ENCODE measurements at regions not wholly inside any gene's neighbourhood (a gene's known extent, or its start where the extent isn't known, plus 50 kb on each side); places are given as distances from the start of the nearest gene placed in this dataset.

DNA sequence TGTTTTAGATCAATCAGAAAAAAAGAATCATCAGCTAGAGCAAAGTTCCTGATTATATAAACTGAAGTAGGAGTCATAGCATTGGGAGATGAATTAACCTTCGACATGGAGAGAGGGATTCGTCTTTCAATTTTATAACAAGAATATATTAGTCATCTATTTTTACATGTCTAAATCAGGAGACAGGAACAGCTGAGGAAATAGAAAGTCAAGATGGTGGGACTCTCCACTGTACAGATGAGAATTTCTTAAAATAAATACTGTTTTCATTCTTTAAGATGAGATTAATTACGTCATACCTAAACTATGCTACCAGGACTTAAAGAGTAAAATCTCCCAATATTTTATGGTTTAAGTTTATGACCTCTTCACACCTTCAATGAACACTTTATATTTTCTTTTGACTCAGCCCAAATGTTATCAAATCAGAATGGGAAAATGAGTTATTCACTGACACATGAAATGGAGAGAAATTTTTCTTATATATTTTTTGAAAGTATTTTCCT, 1137.7 kb downstream of the EPHA7 start:
- Histone ChIP-seq H3K4me1 (0 out of 20 replicates have a peak, but pooled peaks cover 0 to 5% (median 0%) of the 10 kb centered on the region in 10 experiments), H3K27me3 (no peaks in the 10 kb centered on the region), H3K4me3 (no peak overlapping the region), H3K9ac (no peak overlapping the region), H3K36me3 (no peaks in the 10 kb centered on the region), H3K4me2 (no peak overlapping the region), H3K27ac (no peak overlapping the region), H3K9me3 (replicated peaks in 1 of 11) (no peaks in the 10 kb centered on the region), H4K20me1 (no peaks in the 10 kb centered on the region)
- no peak for TF ChIP-seq Cebpa-rat (IDR thresholded peaks at IDR 0.05)

GRCh38 chr6:92275150-92275549, 1144.2 kb downstream of the EPHA7 start:
- H3K27ac ChIP-seq = no peak overlapping the region

GRCh38 chr6:92274588-92274987, 1144.8 kb downstream of the EPHA7 start:
- Histone ChIP-seq H3K9me3 (replicated peaks in 1 of 11) (no peaks in the 10 kb centered on the region), H3K36me3 (no peaks in the 10 kb centered on the region), H3K4me2 (no peak overlapping the region), H3K4me1 (peaks cover 0 to 3% (median 0%) of the 10 kb centered on the region in 10 experiments; a peak in 1 of 20 replicates), H3K27ac (no peak overlapping the region), H4K20me1 (no peaks in the 10 kb centered on the region), H3K4me3 (no peak overlapping the region), H3K9ac (no peak overlapping the region), H3K27me3 (no peaks in the 10 kb centered on the region)
- TF ChIP-seq Cebpa-rat (IDR thresholded peaks at IDR 0.05) = no peak

More at GRCh38 chr6:92275150-92275549, 1144.2 kb downstream of the EPHA7 start:
- H3K4me3 ChIP-seq = no peak overlapping the region
- no peak overlapping the region for H3K9ac ChIP-seq
- H4K20me1 ChIP-seq = no peaks in the 10 kb centered on the region
- no peak for TF ChIP-seq Cebpa-rat (IDR thresholded peaks at IDR 0.05)
- H3K9me3 ChIP-seq (replicated peaks in 1 of 11) = no peaks in the 10 kb centered on the region
- no peak overlapping the region for H3K4me2 ChIP-seq
- H3K36me3 ChIP-seq = no peaks in the 10 kb centered on the region
- no peaks in the 10 kb centered on the region for H3K4me1 ChIP-seq
- no peaks in the 10 kb centered on the region for H3K27me3 ChIP-seq

DNA sequence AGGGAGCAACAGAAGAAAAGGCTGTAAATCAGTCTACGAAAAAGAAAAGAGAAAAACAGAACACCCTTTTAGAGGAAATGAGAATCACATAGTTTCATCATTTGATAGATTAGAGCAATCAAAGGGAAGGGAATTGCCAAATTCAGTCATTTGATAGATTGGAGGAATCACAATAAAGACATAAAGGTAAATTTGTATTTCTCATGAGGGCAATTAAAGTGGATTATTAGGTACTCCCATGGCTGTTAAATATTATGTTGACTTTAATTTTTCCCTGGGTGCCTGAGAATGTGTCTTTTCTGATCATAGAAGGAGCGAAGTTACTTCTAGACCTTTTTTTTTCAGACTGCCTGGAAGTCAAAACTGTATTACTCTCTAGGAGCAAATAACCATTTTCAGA, 1145.7 kb downstream of the EPHA7 start:
- Histone ChIP-seq H3K36me3 (no peaks in the 10 kb centered on the region), H3K27me3 (no peaks in the 10 kb centered on the region), H3K4me3 (no peak overlapping the region), H3K9me3 (replicated peaks in 1 of 11) (no peaks in the 10 kb centered on the region), H3K9ac (no peak overlapping the region), H3K4me2 (no peak overlapping the region), H3K4me1 (peaks cover 0 to 12% (median 0%) of the 10 kb centered on the region in 10 experiments; a peak in 4 of 20 replicates), H3K27ac (no peak overlapping the region), H4K20me1 (no peaks in the 10 kb centered on the region)
- no peak for TF ChIP-seq Cebpa-rat (IDR thresholded peaks at IDR 0.05)

DNA sequence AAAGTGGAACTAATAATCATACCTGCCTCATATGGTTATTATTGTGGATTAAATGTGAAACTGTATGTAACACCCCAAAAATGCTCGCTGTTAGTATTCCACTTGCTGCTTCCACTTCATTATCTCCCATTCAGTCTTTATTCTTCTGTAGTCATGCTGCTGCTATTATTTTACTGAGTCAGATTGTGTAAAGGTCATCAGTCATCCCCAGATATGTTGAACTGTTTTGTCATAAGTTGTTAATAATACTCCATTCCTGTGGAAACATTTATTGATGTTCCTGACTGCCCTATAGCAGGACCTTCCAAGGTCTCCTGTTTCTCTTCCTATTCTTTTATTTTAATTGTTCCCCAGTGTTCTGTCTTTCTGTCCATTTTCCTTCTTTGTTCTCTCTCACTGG, 1148.3 kb downstream of the EPHA7 start:
- Histone ChIP-seq H4K20me1 (no peaks in the 10 kb centered on the region), H3K9ac (no peak overlapping the region), H3K27me3 (no peaks in the 10 kb centered on the region), H3K4me3 (no peak overlapping the region), H3K9me3 (replicated peaks in 1 of 11) (no peaks in the 10 kb centered on the region), H3K36me3 (no peaks in the 10 kb centered on the region), H3K4me1 (peaks cover 0 to 24% (median 0%) of the 10 kb centered on the region in 10 experiments; a peak in 4 of 20 replicates), H3K27ac (no peak overlapping the region), H3K4me2 (no peak overlapping the region)
- TF ChIP-seq Cebpa-rat (IDR thresholded peaks at IDR 0.05) = no peak

DNA sequence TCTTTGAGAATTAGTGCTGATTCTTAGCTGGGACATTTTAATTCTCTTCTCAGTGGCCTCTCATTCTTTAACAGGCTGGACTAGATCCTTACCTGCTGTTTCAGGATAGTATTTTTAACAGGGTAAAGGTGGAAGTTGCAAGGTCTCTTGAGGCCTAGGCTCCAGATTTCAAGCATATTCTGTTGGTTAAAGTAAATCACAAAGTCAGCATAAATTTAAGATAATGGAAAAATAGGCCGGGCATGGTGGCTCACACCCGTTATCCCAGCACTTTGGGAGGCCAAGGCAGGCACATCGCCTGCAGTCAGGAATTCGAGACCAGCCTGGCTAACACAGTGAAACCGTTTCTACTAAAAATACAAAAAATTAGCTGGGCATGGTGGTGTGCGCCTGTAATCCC, 1149.0 kb downstream of the EPHA7 start:
- Histone ChIP-seq H3K27ac (no peak overlapping the region), H4K20me1 (no peaks in the 10 kb centered on the region), H3K9me3 (replicated peaks in 1 of 11) (no peaks in the 10 kb centered on the region), H3K27me3 (no peaks in the 10 kb centered on the region), H3K4me1 (peaks cover 0 to 24% (median 0%) of the 10 kb centered on the region in 10 experiments; a peak in 4 of 20 replicates), H3K4me2 (no peak overlapping the region), H3K9ac (no peak overlapping the region), H3K4me3 (no peak overlapping the region), H3K36me3 (no peaks in the 10 kb centered on the region)
- no peak for TF ChIP-seq Cebpa-rat (IDR thresholded peaks at IDR 0.05)

DNA sequence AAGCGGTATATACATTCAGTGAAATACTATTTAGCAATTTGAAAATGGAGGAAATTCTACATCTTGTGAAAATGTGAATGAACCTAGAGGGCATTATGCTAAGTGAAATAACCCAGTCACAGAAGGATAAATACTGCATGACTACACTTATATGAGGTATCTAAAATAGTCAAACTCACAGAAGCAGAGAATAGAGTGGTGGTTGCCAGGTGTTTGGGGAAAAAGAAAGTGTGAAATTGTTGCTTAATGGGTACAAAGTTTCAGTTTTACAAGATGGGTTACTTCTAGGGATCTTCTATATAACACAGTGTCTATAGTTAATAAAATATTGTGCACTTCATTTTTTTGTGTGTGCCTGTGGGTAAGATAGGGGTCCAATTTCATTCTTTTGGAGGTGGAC, 1152.0 kb downstream of the EPHA7 start:
- H3K9me3 ChIP-seq (replicated peaks in 1 of 11) = no peaks in the 10 kb centered on the region
- H3K4me1 ChIP-seq = peaks cover 0 to 24% (median 0%) of the 10 kb centered on the region in 10 experiments; a peak in 4 of 20 replicates
- no peak for TF ChIP-seq Cebpa-rat (IDR thresholded peaks at IDR 0.05)
- H3K4me2 ChIP-seq = no peak overlapping the region
- no peak overlapping the region for H3K4me3 ChIP-seq
- H3K27ac ChIP-seq = no peak overlapping the region
- H3K9ac ChIP-seq = no peak overlapping the region
- H3K27me3 ChIP-seq = no peaks in the 10 kb centered on the region
- H4K20me1 ChIP-seq = no peaks in the 10 kb centered on the region
- H3K36me3 ChIP-seq = no peaks in the 10 kb centered on the region

DNA sequence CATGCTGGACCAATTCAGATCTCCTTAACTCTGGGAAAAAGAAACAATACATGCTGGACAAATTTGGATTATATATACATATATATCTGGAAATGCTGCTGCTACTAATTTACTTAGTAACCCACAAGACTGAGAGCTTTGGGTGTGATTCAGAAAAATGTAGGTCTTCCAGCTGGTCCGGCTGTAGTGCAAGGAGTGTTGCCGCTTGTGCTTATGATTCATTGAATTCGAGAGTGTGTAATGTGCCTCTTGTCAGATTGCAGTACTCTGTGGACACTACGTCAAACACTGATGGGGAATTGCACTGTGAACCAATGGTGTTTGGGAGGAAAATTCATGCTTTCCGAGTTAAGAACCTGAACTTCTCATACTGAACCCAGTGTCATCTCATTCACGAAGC, 1155.5 kb downstream of the EPHA7 start:
- Histone ChIP-seq H3K4me3 (no peak overlapping the region), H3K4me1 (peaks cover 0 to 18% (median 0%) of the 10 kb centered on the region in 10 experiments; a peak in 4 of 20 replicates), H3K4me2 (no peak overlapping the region), H3K9me3 (replicated peaks in 1 of 11) (no peaks in the 10 kb centered on the region), H4K20me1 (no peaks in the 10 kb centered on the region), H3K36me3 (no peaks in the 10 kb centered on the region), H3K27me3 (no peaks in the 10 kb centered on the region), H3K27ac (no peak overlapping the region), H3K9ac (no peak overlapping the region)
- no peak for TF ChIP-seq Cebpa-rat (IDR thresholded peaks at IDR 0.05)

- no peaks in the 10 kb centered on the region for H3K36me3 ChIP-seq
- TF ChIP-seq Cebpa-rat (IDR thresholded peaks at IDR 0.05) = no peak
- H3K4me2 ChIP-seq = no peak overlapping the region
- H3K9me3 ChIP-seq (replicated peaks in 1 of 11) = no peaks in the 10 kb centered on the region
- H4K20me1 ChIP-seq = no peaks in the 10 kb centered on the region
- no peaks in the 10 kb centered on the region for H3K27me3 ChIP-seq
- H3K4me1 ChIP-seq = peaks cover 0 to 19% (median 0%) of the 10 kb centered on the region in 10 experiments; a peak in 5 of 20 replicates
- H3K9ac ChIP-seq = no peak overlapping the region
- H3K27ac ChIP-seq = no peak overlapping the region
- H3K4me3 ChIP-seq = no peak overlapping the region
These were observed 1160.2 kb downstream of the EPHA7 start for GRCh38 chr6:92259171-92259570.

- Histone ChIP-seq H4K20me1 (no peaks in the 10 kb centered on the region), H3K4me1 (no peaks in the 10 kb centered on the region), H3K9me3 (replicated peaks in 1 of 11) (no peaks in the 10 kb centered on the region), H3K27me3 (no peaks in the 10 kb centered on the region), H3K4me3 (no peak overlapping the region), H3K9ac (no peak overlapping the region), H3K27ac (no peak overlapping the region), H3K36me3 (no peaks in the 10 kb centered on the region), H3K4me2 (no peak overlapping the region)
- TF ChIP-seq Cebpa-rat (IDR thresholded peaks at IDR 0.05) = no peak
These were observed 1176.0 kb downstream of the EPHA7 start for GRCh38 chr6:92243315-92243714.

Measured in BLaER1 treated with 17β-estradiol and CSF1 and Interleukin-3, amounts not matched to agents 10 nM and 100 nM (cell line).